Ovary (tissue), 3 donors: ENCODE measurements at regions not wholly inside any gene's neighbourhood (a gene's known extent, or its start where the extent isn't known, plus 50 kb on each side); places are given as distances from the start of the nearest gene placed in this dataset.

Source experiments
- CTCF ChIP-seq, 3 donors: fragments of 450-650 bp in 2 of 3; fragments of 200-600 bp in 1 of 3; IDR thresholded peaks; one replicate each; pipeline versions ENCODE4 v1.5.1 to v1.8.0; 2016 to 2022; ENCODE audit warnings: antibody characterized with exemption in 3 of 3, mild to moderate bottlenecking in 1 of 3
- EP300 ChIP-seq: sonication (generic); formaldehyde crosslinking; IDR thresholded peaks from one replicate; pipeline ENCODE4 v1.6.1; 2017; ENCODE audit warnings: antibody characterized with exemption
- POLR2A ChIP-seq: fragments of 450-650 bp; IDR thresholded peaks from one replicate; pipeline ENCODE4 v1.6.1; 2017; ENCODE audit warnings: antibody characterized with exemption, mild to moderate bottlenecking, moderate library complexity
- donor health status: DM: no; HTN: no; CAD: no.

GRCh38 chr5:88488130-88488529 lies 219.5 kb upstream of the TMEM161B start:
- TF ChIP-seq CTCF (IDR thresholded peaks at IDR 0.05) (no peak), EP300 (no peak), POLR2A (no peak)
